Stomach (tissue), 8 donors: ENCODE measurements at regions not wholly inside any gene's neighbourhood (a gene's known extent, or its start where the extent isn't known, plus 50 kb on each side); places are given as distances from the start of the nearest gene placed in this dataset.
"Not testable (repeated sequence)": the region's sequence is repeated elsewhere in the genome, so short reads cannot be mapped to it uniquely, and the experiment has no call there.

Experiments used
- DNase-seq, 2 donors: peaks; one replicate each; pipeline versions ENCODE4 v3.0.0 to v3.0.0-alpha.2; 2013 to 2019
- H3K27ac ChIP-seq, 5 donors: fragments of 200-600 bp in 4 of 5; sonication (generic) in 4 of 5; one replicate each; pipeline ENCODE4 v1.5.1; 2013 to 2019; ENCODE audit warnings: mild to moderate bottlenecking in 1 of 5, moderate library complexity in 1 of 5
- H3K27me3 ChIP-seq, 3 donors: fragments of 200-600 bp; sonication (generic); one replicate each; pipeline ENCODE4 v1.5.1; 2017 to 2019; ENCODE audit warnings: mixed run types in 1 of 3
- H3K36me3 ChIP-seq, 4 donors: fragments of 200-600 bp; sonication (generic); 1 replicate in 3 of 4; 2 replicates in 1 of 4; pipeline ENCODE4 v1.5.1; 2016 to 2019
- H3K4me1 ChIP-seq, 4 donors: fragments of 200-600 bp; sonication (generic); one replicate each; pipeline ENCODE4 v1.5.1; 2016 to 2019
- H3K4me3 ChIP-seq, 4 donors: fragments of 200-600 bp; sonication (generic) in 3 of 4; one replicate each; pipeline ENCODE4 v1.5.1; 2016 to 2019; ENCODE audit warnings: mild to moderate bottlenecking in 1 of 4
- H3K9me3 ChIP-seq, 4 donors: fragments of 200-600 bp; sonication (generic); one replicate each; pipeline ENCODE4 v1.5.1; 2016 to 2019
- CTCF ChIP-seq, 7 experiments: fragments of 450-650 bp in 4 of 7; fragments of 200-600 bp in 3 of 7; sonication (generic) in 3 of 7; IDR thresholded peaks; one replicate each; pipeline ENCODE4 v1.5.1; 2016 to 2019; ENCODE audit warnings: antibody characterized with exemption in 7 of 7, control low read depth in 2 of 7, mild to moderate bottlenecking in 1 of 7
- EP300 ChIP-seq: sonication (generic); formaldehyde crosslinking; IDR thresholded peaks from one replicate; pipeline ENCODE4 v1.6.1; 2017; ENCODE audit warnings: antibody characterized with exemption
- POLR2A ChIP-seq, 4 donors: fragments of 450-650 bp; IDR thresholded peaks; one replicate each; pipeline ENCODE4 v1.6.1; 2016; ENCODE audit warnings: antibody characterized with exemption in 4 of 4, control low read depth in 2 of 4, mild to moderate bottlenecking in 1 of 4, moderate library complexity in 1 of 4
- POLR2AphosphoS5 ChIP-seq, 3 donors: sonication (generic); formaldehyde crosslinking; IDR thresholded peaks; one replicate each; pipeline ENCODE4 v1.6.1; 2016; ENCODE audit warnings: antibody characterized with exemption in 3 of 3
- WGBS, 5 donors: extraction: QIAGEN DNeasy Blood & Tissue Kit in 3 of 5; methylation state at CpG; one replicate each; pipeline versions ENCODE4 v1.1.5 to v1.1.7; 2013 to 2018; 5-methylcytosine and 5-hydroxymethylcytosine counted together
- intact Hi-C: fragments of 100-400 bp; cut with DNase I; formaldehyde crosslinking; loops from one replicate; pipeline ENCODE4 v1.15.1; 2023; ENCODE audit warnings: low total_unique reads
- donor health status: healthy with polysubstance abuse.
- donor health status: Bipolar disorder and iron deficiency.
- donor health status: healthy.

GRCh38 chr18:14961991-14962390, 214.0 kb downstream of the ANKRD30B start:
- Histone ChIP-seq H3K9me3 (peaks cover 0 to 3% (median 0%) of the 10 kb centered on the region in 4 donors), H3K4me3 (no peak overlapping the region), H3K36me3 (no peaks in the 10 kb centered on the region), H3K27me3 (no peaks in the 10 kb centered on the region), H3K4me1 (no peaks in the 10 kb centered on the region), H3K27ac (no peak overlapping the region)
- no peak for DNase-seq
- intact Hi-C loops: no loop called here
- TF ChIP-seq POLR2A (IDR thresholded peaks at IDR 0.05) (no peak), EP300 (no peak), POLR2AphosphoS5 (IDR thresholded peaks at IDR 0.05) (no peak), CTCF (IDR thresholded peaks at IDR 0.05) (no peak)
- WGBS, 5 donors: 65 to 81% (median 78%) methylated on average over 5 of the region's 5 CpGs

GRCh38 chr18:14962626-14963025, 214.7 kb downstream of the ANKRD30B start:
- no peak for TF ChIP-seq POLR2AphosphoS5 (IDR thresholded peaks at IDR 0.05)
- TF ChIP-seq EP300: no peak
- TF ChIP-seq CTCF (IDR thresholded peaks at IDR 0.05): no peak
- no peak for TF ChIP-seq POLR2A (IDR thresholded peaks at IDR 0.05)
- peaks cover 0 to 2% (median 0%) of the 10 kb centered on the region in 4 donors for H3K9me3 ChIP-seq
- H3K36me3 ChIP-seq: no peaks in the 10 kb centered on the region
- H3K27ac ChIP-seq: no peak overlapping the region
- 87 to 98% (median 90%) methylated on average over 7 to 8 of the region's 8 CpGs for WGBS, 5 donors
- H3K27me3 ChIP-seq: no peaks in the 10 kb centered on the region
- no peak overlapping the region for H3K4me3 ChIP-seq
- DNase-seq: no peak
- no peaks in the 10 kb centered on the region for H3K4me1 ChIP-seq
- intact Hi-C loops: no loop called here

- H3K27ac ChIP-seq: no peak overlapping the region
- TF ChIP-seq POLR2AphosphoS5 (IDR thresholded peaks at IDR 0.05) (no peak), POLR2A (IDR thresholded peaks at IDR 0.05) (no peak), EP300 (no peak), CTCF (IDR thresholded peaks at IDR 0.05) (no peak)
- 84 to 97% (median 87%) methylated on average over 6 of the region's 6 CpGs for WGBS, 5 donors
- H3K36me3 ChIP-seq: no peaks in the 10 kb centered on the region
- intact Hi-C loops: no loop called here
- no peak overlapping the region for H3K4me3 ChIP-seq
- no peaks in the 10 kb centered on the region for H3K4me1 ChIP-seq
- DNase-seq: no peak
- no peaks in the 10 kb centered on the region for H3K9me3 ChIP-seq
- H3K27me3 ChIP-seq: no peaks in the 10 kb centered on the region
These were observed 215.3 kb downstream of the ANKRD30B start for GRCh38 chr18:14963246-14963645.

DNA sequence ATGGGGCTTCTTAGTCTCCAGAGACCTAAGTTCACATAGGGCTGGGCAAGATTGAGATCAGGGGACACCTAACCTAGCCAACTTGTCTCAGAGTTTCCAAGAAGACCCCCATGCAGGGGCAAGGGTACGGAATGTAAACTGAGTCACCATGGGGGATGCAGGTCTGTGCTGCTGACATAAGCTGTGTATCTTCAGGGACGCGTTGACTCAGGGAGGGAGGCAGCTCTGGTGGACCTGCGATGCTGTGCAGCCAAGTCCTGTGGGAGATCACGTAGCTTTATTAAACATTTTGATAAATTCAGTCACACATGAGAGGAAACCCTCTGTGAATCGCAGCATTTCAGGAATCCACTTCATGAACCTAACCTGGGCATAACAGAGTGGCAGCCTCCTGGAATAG, 216.0 kb downstream of the ANKRD30B start:
- no peak for DNase-seq
- H3K27ac ChIP-seq: no peak overlapping the region
- intact Hi-C loops: no loop called here
- TF ChIP-seq EP300: no peak
- TF ChIP-seq CTCF (IDR thresholded peaks at IDR 0.05): no peak
- H3K27me3 ChIP-seq: no peaks in the 10 kb centered on the region
- H3K4me1 ChIP-seq: no peaks in the 10 kb centered on the region
- H3K9me3 ChIP-seq: no peaks in the 10 kb centered on the region
- 85 to 93% (median 89%) methylated on average over 6 of the region's 6 CpGs for WGBS, 5 donors
- H3K36me3 ChIP-seq: no peaks in the 10 kb centered on the region
- no peak overlapping the region for H3K4me3 ChIP-seq

- intact Hi-C loops: no loop called here
- no peak overlapping the region for H3K4me3 ChIP-seq
- no peaks in the 10 kb centered on the region for H3K36me3 ChIP-seq
- no peaks in the 10 kb centered on the region for H3K9me3 ChIP-seq
- no peaks in the 10 kb centered on the region for H3K4me1 ChIP-seq
- no peak for DNase-seq
- TF ChIP-seq EP300 (no peak), POLR2AphosphoS5 (IDR thresholded peaks at IDR 0.05) (no peak), POLR2A (IDR thresholded peaks at IDR 0.05) (no peak), CTCF (IDR thresholded peaks at IDR 0.05) (no peak)
- no peaks in the 10 kb centered on the region for H3K27me3 ChIP-seq
- no peak overlapping the region for H3K27ac ChIP-seq
These were observed 216.4 kb downstream of the ANKRD30B start for GRCh38 chr18:14964406-14964805.

DNA sequence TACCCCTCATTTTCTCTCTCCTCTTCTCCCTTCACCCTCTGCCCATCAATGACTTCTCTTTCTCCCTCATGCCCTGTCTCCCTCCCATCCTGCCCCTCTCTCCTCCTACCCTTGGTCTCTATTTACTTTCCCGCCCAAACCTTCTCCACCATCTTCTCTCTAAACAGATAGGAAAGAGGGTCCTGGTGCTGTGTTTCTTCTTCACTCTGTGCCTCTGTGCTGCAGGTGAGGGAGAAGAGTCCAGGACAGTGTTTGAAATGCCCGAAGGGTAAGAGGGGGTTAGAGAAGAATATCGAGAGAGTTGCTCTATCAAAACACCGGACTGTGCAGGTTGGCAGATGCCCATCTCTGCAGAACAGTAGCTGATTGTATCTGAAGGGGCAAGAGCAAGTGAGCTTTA, 217.0 kb downstream of the ANKRD30B start:
- 79 to 92% (median 88%) methylated on average over 4 of the region's 4 CpGs for WGBS, 5 donors
- H3K9me3 ChIP-seq: not testable (repeated sequence)

More for the DNA sequence above, 217.0 kb downstream of the ANKRD30B start:
- DNase-seq, H3K27ac ChIP-seq, intact Hi-C loops, H3K27me3 ChIP-seq, H3K4me3 ChIP-seq, H3K4me1 ChIP-seq, H3K36me3 ChIP-seq: not testable (repeated sequence)
